Fibroblast of lung (primary cell): ENCODE measurements at regions not wholly inside any gene's neighbourhood (a gene's known extent, or its start where the extent isn't known, plus 50 kb on each side); places are given as distances from the start of the nearest gene placed in this dataset.

Source experiments
- DNase-seq, 2 donors: peaks; one replicate each; pipeline versions ENCODE4 v3.0.0 to v3.0.0-alpha.2; 2010; ENCODE audit warnings: low read depth in 2 of 2
- H2AFZ ChIP-seq: 2 replicates; pipeline ENCODE4 v1.5.1; 2012; ENCODE audit warnings: low read length, control low read depth, inconsistent platforms
- H3K27ac ChIP-seq: 2 replicates; pipeline ENCODE4 v1.5.1; 2011; ENCODE audit warnings: low read length, control low read depth; ENCODE audit not compliant: insufficient read depth
- H3K27me3 ChIP-seq: 2 replicates; pipeline ENCODE4 v1.5.1; 2011; ENCODE audit warnings: mild to moderate bottlenecking, low read length; ENCODE audit not compliant: control insufficient read depth, insufficient read depth
- H3K36me3 ChIP-seq: 2 replicates; pipeline ENCODE4 v1.5.1; 2011; ENCODE audit warnings: low read length; ENCODE audit not compliant: control insufficient read depth, insufficient read depth
- H3K4me1 ChIP-seq: 2 replicates; pipeline ENCODE4 v1.5.1; 2011; ENCODE audit warnings: low read length; ENCODE audit not compliant: control insufficient read depth, insufficient read depth; ENCODE audit errors: extremely low read depth
- H3K4me2 ChIP-seq: 2 replicates; pipeline ENCODE4 v1.5.1; 2011; ENCODE audit warnings: low read length, control low read depth; ENCODE audit not compliant: insufficient read depth; ENCODE audit errors: extremely low read depth
- H3K4me3 ChIP-seq, 4 experiments: fragments of 200-600 bp in 1 of 4; sonication (generic) in 1 of 4; replicated peaks in 1 of 4; 2 replicates each; pipeline ENCODE4 v1.5.1; 2011 to 2016; ENCODE audit warnings: low read length in 4 of 4, low read depth in 3 of 4, mild to moderate bottlenecking in 3 of 4, control low read depth in 2 of 4, inconsistent platforms in 1 of 4, mixed read lengths in 1 of 4; ENCODE audit not compliant: insufficient read depth in 1 of 4; ENCODE audit errors: control extremely low read depth in 1 of 4
- H3K79me2 ChIP-seq: 2 replicates; pipeline ENCODE4 v1.5.1; 2012; ENCODE audit warnings: mild to moderate bottlenecking, low read length, inconsistent platforms; ENCODE audit not compliant: control insufficient read depth, insufficient read depth
- H3K9ac ChIP-seq: 2 replicates; pipeline ENCODE4 v1.5.1; 2011; ENCODE audit warnings: mild to moderate bottlenecking, low read length, control low read depth; ENCODE audit not compliant: insufficient read depth
- H3K9me3 ChIP-seq: 2 replicates; pipeline ENCODE4 v1.5.1; 2012; ENCODE audit warnings: low read depth, low read length; ENCODE audit not compliant: control insufficient read depth, insufficient read depth
- H4K20me1 ChIP-seq: 2 replicates; pipeline ENCODE4 v1.5.1; 2011; ENCODE audit warnings: low read length; ENCODE audit not compliant: control insufficient read depth, insufficient read depth; ENCODE audit errors: extremely low read depth
- CTCF ChIP-seq, 2 donors: IDR thresholded peaks in 1 of 2; conservative IDR thresholded peaks in 1 of 2; 1 replicate in 1 of 2; 2 replicates in 1 of 2; pipeline ENCODE4 v1.5.1; 2011 to 2012; ENCODE audit warnings: low read length in 2 of 2, control low read depth in 1 of 2, inconsistent platforms in 1 of 2, low read depth in 1 of 2, mild to moderate bottlenecking in 1 of 2
- EZH2 ChIP-seq: IDR thresholded peaks from 2 replicates; pipeline ENCODE4 v1.5.1; 2012; ENCODE audit warnings: low read length, control low read depth, mild to moderate bottlenecking; ENCODE audit errors: missing control alignments

DNA sequence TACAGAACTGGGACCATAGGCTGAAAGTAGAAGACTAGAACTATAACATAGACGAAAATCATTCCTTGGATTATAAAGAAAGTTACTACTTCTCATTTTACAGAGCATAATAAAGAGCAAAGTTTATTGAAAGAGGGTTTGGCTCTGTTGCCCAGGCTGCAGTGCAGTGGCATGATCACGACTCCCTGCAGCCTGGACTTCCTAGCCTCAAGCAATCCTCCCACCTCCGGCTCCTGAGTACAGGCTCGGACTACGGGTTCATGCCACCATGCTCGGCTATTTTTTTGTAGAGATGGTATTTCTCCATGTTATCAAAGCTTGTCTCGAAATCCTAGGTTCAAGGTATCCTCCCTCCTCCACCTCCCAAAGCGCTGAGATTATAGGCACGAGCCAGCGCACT is 190.1 kb upstream of the FOXG1 start:
- Histone ChIP-seq H2AFZ (no peak overlapping the region), H3K27ac (no peak overlapping the region), H3K4me1 (no peaks in the 10 kb centered on the region), H3K9ac (no peak overlapping the region), H3K36me3 (no peaks in the 10 kb centered on the region), H3K27me3 (no peaks in the 10 kb centered on the region), H3K4me3 (no peak overlapping the region), H4K20me1 (no peaks in the 10 kb centered on the region), H3K79me2 (no peaks in the 10 kb centered on the region), H3K9me3 (no peaks in the 10 kb centered on the region), H3K4me2 (no peak overlapping the region)
- no peak for TF ChIP-seq CTCF (conservative IDR thresholded peaks at IDR 0.05 in 1 of 2, IDR thresholded peaks at IDR 0.05 in 1 of 2; ENCODE audit: low read depth in 1 of 2, low read length in 2 of 2)
- TF ChIP-seq EZH2 = no peak
- DNase-seq = no peak

- no peaks in the 10 kb centered on the region for H3K79me2 ChIP-seq
- no peak overlapping the region for H3K9ac ChIP-seq
- no peaks in the 10 kb centered on the region for H3K27me3 ChIP-seq
- H3K4me2 ChIP-seq = no peak overlapping the region
- H2AFZ ChIP-seq = no peak overlapping the region
- no peaks in the 10 kb centered on the region for H4K20me1 ChIP-seq
- TF ChIP-seq CTCF (conservative IDR thresholded peaks at IDR 0.05 in 1 of 2, IDR thresholded peaks at IDR 0.05 in 1 of 2; ENCODE audit: low read depth in 1 of 2, low read length in 2 of 2) (no peak), EZH2 (no peak)
- H3K27ac ChIP-seq = no peak overlapping the region
- no peaks in the 10 kb centered on the region for H3K36me3 ChIP-seq
- H3K9me3 ChIP-seq = no peaks in the 10 kb centered on the region
- no peak for DNase-seq
- no peak overlapping the region for H3K4me3 ChIP-seq
- no peaks in the 10 kb centered on the region for H3K4me1 ChIP-seq
Measured at GRCh38 chr14:28577187-28577586, 189.4 kb upstream of the FOXG1 start.

- Histone ChIP-seq H3K79me2 (no peaks in the 10 kb centered on the region), H3K4me3 (peak overlapping the region in 1 of 4 experiments; percentile 15), H3K27ac (no peak overlapping the region), H3K27me3 (no peaks in the 10 kb centered on the region), H3K9me3 (no peaks in the 10 kb centered on the region), H3K36me3 (no peaks in the 10 kb centered on the region), H3K4me1 (no peaks in the 10 kb centered on the region), H2AFZ (no peak overlapping the region), H4K20me1 (no peaks in the 10 kb centered on the region), H3K4me2 (no peak overlapping the region), H3K9ac (no peak overlapping the region)
- no peak for TF ChIP-seq EZH2
- DNase-seq = peak; percentile 49 to 94
Measured at GRCh38 chr14:28577711-28578131, 188.9 kb upstream of the FOXG1 start.
